ENCODE measurements at regions not wholly inside any gene's neighbourhood (a gene's known extent, or its start where the extent isn't known, plus 50 kb on each side); places are given as distances from the start of the nearest gene placed in this dataset.

- no peak for TF ChIP-seq CTCF (IDR thresholded peaks at IDR 0.05)
- Histone ChIP-seq H3K27ac (no peak overlapping the region), H3K4me3 (no peak overlapping the region)
- no peak for DNase-seq (ENCODE audit: low spot score)
Measured at GRCh38 chr17:14690704-14691103, 389.8 kb downstream of the HS3ST3B1 start.

- TF ChIP-seq CTCF (IDR thresholded peaks at IDR 0.05) = no peak
- Histone ChIP-seq H3K4me3 (no peak overlapping the region), H3K27ac (no peak overlapping the region)
- no peak for DNase-seq (ENCODE audit: low spot score)
Measured at GRCh38 chr17:14688134-14688533, 387.3 kb downstream of the HS3ST3B1 start.

GRCh38 chr17:14672830-14673229 lies 371.9 kb downstream of the HS3ST3B1 start:
- no peak overlapping the region for H3K27ac ChIP-seq
- H3K4me3 ChIP-seq = no peak overlapping the region
- TF ChIP-seq CTCF (IDR thresholded peaks at IDR 0.05) = no peak
- DNase-seq (ENCODE audit: low spot score) = no peak

- no peak overlapping the region for H3K4me3 ChIP-seq
- TF ChIP-seq CTCF (IDR thresholded peaks at IDR 0.05) = no peak
- no peak for DNase-seq (ENCODE audit: low spot score)
Measured at GRCh38 chr17:14670861-14671260, 370.0 kb downstream of the HS3ST3B1 start.

GRCh38 chr17:14664511-14664910 lies 363.6 kb downstream of the HS3ST3B1 start:
- DNase-seq (ENCODE audit: low spot score) = no peak
- Histone ChIP-seq H3K27ac (no peak overlapping the region), H3K4me3 (no peak overlapping the region)
- TF ChIP-seq CTCF (IDR thresholded peaks at IDR 0.05) = no peak

More at GRCh38 chr17:14670861-14671260, 370.0 kb downstream of the HS3ST3B1 start:
- no peak overlapping the region for H3K27ac ChIP-seq

- H3K4me3 ChIP-seq = no peak overlapping the region
- no peak for TF ChIP-seq CTCF (IDR thresholded peaks at IDR 0.05)
- H3K27ac ChIP-seq = no peak overlapping the region
- DNase-seq (ENCODE audit: low spot score) = no peak
Measured at GRCh38 chr17:14641117-14641516, 340.2 kb downstream of the HS3ST3B1 start.

GRCh38 chr17:14637260-14637659 lies 336.4 kb downstream of the HS3ST3B1 start:
- no peak overlapping the region for H3K4me3 ChIP-seq

More at GRCh38 chr17:14637260-14637659, 336.4 kb downstream of the HS3ST3B1 start:
- DNase-seq (ENCODE audit: low spot score) = no peak
- no peak overlapping the region for H3K27ac ChIP-seq
- no peak for TF ChIP-seq CTCF (IDR thresholded peaks at IDR 0.05)
